A673 (cell line): ENCODE measurements at regions not wholly inside any gene's neighbourhood (a gene's known extent, or its start where the extent isn't known, plus 50 kb on each side); places are given as distances from the start of the nearest gene placed in this dataset.

Experiments used
- CTCF ChIP-seq: fragments of 300-800, 200-600 bp; sonication (generic); conservative IDR thresholded peaks from 2 replicates; pipeline ENCODE4 v1.5.1; 2017; ENCODE audit warnings: low read depth, mild to moderate bottlenecking, antibody characterized with exemption, low read length, moderate library complexity, mixed read lengths
- EZH2 ChIP-seq: fragments of 200-600 bp; sonication (generic); IDR thresholded peaks from 2 replicates; pipeline ENCODE4 v1.6.1; 2017; ENCODE audit warnings: borderline replicate concordance, low read depth, mild to moderate bottlenecking, mixed read lengths, antibody characterized with exemption, low read length; ENCODE audit not compliant: poor library complexity, severe bottlenecking

- TF ChIP-seq EZH2 (no peak), CTCF (no peak)
These were observed 370.8 kb downstream of the NUP35 start for GRCh38 chr2:183495079-183495478.
